K562 (cell line): ENCODE measurements at regions not wholly inside any gene's neighbourhood (a gene's known extent, or its start where the extent isn't known, plus 50 kb on each side); places are given as distances from the start of the nearest gene placed in this dataset. TPM values are rescaled to one million over a fixed set of nuclear protein-coding genes. Genes with fewer than 3 reads are reported as not detected.

Experiments
- ATAC-seq: fragments of 200-7000 bp; cut with Tn5 transposase; 3 replicates; pipeline ENCODE4 v1.9.1; 2020; ENCODE audit warnings: moderate library complexity
- BruUV-seq: library from RNA; stranded (reverse); fragments of 400-500 nt; replicated peaks from 2 replicates; lab custom pipeline; 2021; lab: Mats Ljungman, UMichigan
- CTCF ChIA-PET: fragments of 300-600 bp; formaldehyde crosslinking; extraction: SDS; loops from one replicate; lab custom pipeline; 2021; ENCODE audit warnings: low intra/inter-chr PET ratio; lab: Yijun Ruan, JAX
- POLR2A ChIA-PET: fragments of 300-600, 350-650 bp; sonication (Branson Sonifier 250); formaldehyde crosslinking; extraction: SDS; loops from one replicate; lab custom pipeline; 2021; ENCODE audit warnings: antibody characterized with exemption, inconsistent platforms; lab: Yijun Ruan, JAX
- DNase-seq, 4 experiments: peaks; one replicate each; pipeline versions ENCODE4 v3.0.0 to v3.0.0-alpha.2; 2011 to 2018; ENCODE audit warnings: low spot score in 3 of 4, mixed read lengths in 3 of 4; ENCODE audit errors: extremely low read depth in 1 of 4
- FAIRE-seq: peaks from 2 replicates; lab custom pipeline; 2011; peaks lifted over from hg19 to GRCh38; lab: Jason Lieb, UNC
- H2AFZ ChIP-seq: 2 replicates; pipeline ENCODE4 v1.6.0; 2011; ENCODE audit warnings: low read depth, low read length, control low read depth, inconsistent platforms
- H3K27ac ChIP-seq: fragments of 200-600 bp; 3 replicates; pipeline ENCODE4 v1.8.0; 2011; ENCODE audit warnings: low read depth, mild to moderate bottlenecking, control low read depth, inconsistent platforms, low read length, moderate library complexity, mixed read lengths; ENCODE audit errors: extremely low read depth
- H3K27me3 ChIP-seq, 2 experiments: fragments of 300-600 bp in 1 of 2; 2 replicates in 1 of 2; 3 replicates in 1 of 2; pipeline versions ENCODE4 v1.6.0 to v1.8.0; 2011; ENCODE audit warnings: inconsistent platforms in 2 of 2, low read length in 2 of 2, mild to moderate bottlenecking in 1 of 2, mixed read lengths in 1 of 2, moderate library complexity in 1 of 2; ENCODE audit not compliant: control insufficient read depth in 2 of 2, insufficient read depth in 2 of 2
- H3K36me3 ChIP-seq: fragments of 300-600 bp; 3 replicates; pipeline ENCODE4 v1.8.0; 2011; ENCODE audit warnings: mild to moderate bottlenecking, low read length, inconsistent platforms; ENCODE audit not compliant: control insufficient read depth, insufficient read depth
- H3K4me1 ChIP-seq, 2 experiments: fragments of 200-600 bp in 1 of 2; replicated peaks in 1 of 2; 2 replicates in 1 of 2; 3 replicates in 1 of 2; pipeline versions ENCODE4 v1.5.1 to v1.8.0; 2011; ENCODE audit warnings: inconsistent platforms in 2 of 2, low read length in 2 of 2, mild to moderate bottlenecking in 1 of 2, mixed read lengths in 1 of 2, moderate library complexity in 1 of 2; ENCODE audit not compliant: control insufficient read depth in 2 of 2, insufficient read depth in 2 of 2
- H3K4me2 ChIP-seq: 2 replicates; pipeline ENCODE4 v1.6.1; 2011; ENCODE audit warnings: low read length, control low read depth, inconsistent platforms, mixed read lengths; ENCODE audit not compliant: insufficient read depth
- H3K4me3 ChIP-seq: fragments of 200-600 bp; sonication (generic), shearing (Covaris generic); 2 replicates; pipeline ENCODE4 v1.5.1; 2016; ENCODE audit warnings: control low read depth, inconsistent platforms
- H3K79me2 ChIP-seq: fragments of 200-600 bp; 3 replicates; pipeline ENCODE4 v1.8.0; 2011; ENCODE audit warnings: low read length, inconsistent platforms; ENCODE audit not compliant: control insufficient read depth, insufficient read depth
- H3K9ac ChIP-seq, 2 experiments: 2 replicates each; pipeline versions ENCODE4 v1.6.0 to v1.6.1; 2011; ENCODE audit warnings: low read depth in 2 of 2, low read length in 2 of 2, control low read depth in 1 of 2, inconsistent platforms in 1 of 2, mild to moderate bottlenecking in 1 of 2, mixed read lengths in 1 of 2; ENCODE audit not compliant: insufficient read depth in 1 of 2
- H3K9me1 ChIP-seq: one replicate; pipeline ENCODE4 v1.6.0; 2011; ENCODE audit warnings: inconsistent platforms, mild to moderate bottlenecking, low read length, moderate library complexity; ENCODE audit not compliant: control insufficient read depth, insufficient read depth
- H3K9me3 ChIP-seq: replicated peaks from 2 replicates; pipeline ENCODE4 v1.5.1; 2011; ENCODE audit warnings: low read depth, low read length, inconsistent platforms; ENCODE audit not compliant: control insufficient read depth, insufficient read depth
- H4K20me1 ChIP-seq: replicated peaks from 2 replicates; pipeline ENCODE4 v1.6.1; 2011; ENCODE audit warnings: low read length, inconsistent platforms, mixed read lengths; ENCODE audit not compliant: control insufficient read depth, insufficient read depth
- MAFF ChIP-seq: IDR thresholded peaks from 2 replicates; pipeline ENCODE4 v1.6.1; 2012; ENCODE audit warnings: low read length, improper control_type of control experiment
- MAFG ChIP-seq: fragments of 450-650 bp; conservative IDR thresholded peaks from 2 replicates; pipeline ENCODE4 v1.6.1; 2016; ENCODE audit warnings: missing genetic modification characterization, missing compliant biosample characterization
- ZFP30 ChIP-seq: fragments of 250-450 bp; sonication (Bioruptor Pico); IDR thresholded peaks from 2 replicates; pipeline ENCODE4 v1.8.0; 2022; ENCODE audit warnings: moderate library complexity, mild to moderate bottlenecking, inconsistent platforms, borderline replicate concordance
- ZNF316 ChIP-seq: fragments of 450-650 bp; IDR thresholded peaks from 2 replicates; pipeline ENCODE4 v1.6.1; 2016
- WGBS: fragments of 100-300 bp; shearing (Covaris generic); methylation state at CpG from one replicate; pipeline ENCODE4 v1.1.6; 2016; ENCODE audit warnings: low coverage, mixed read lengths; ENCODE audit not compliant: insufficient coverage; ENCODE audit errors: missing lambda C conversion rate; 5-methylcytosine and 5-hydroxymethylcytosine counted together
- in situ Hi-C: fragments of 300-500 bp; cut with MboI; formaldehyde crosslinking; loops from 4 replicates; pipeline ENCODE4 v1.15.0; 2018; ENCODE audit warnings: inconsistent platforms, mixed read lengths
- intact Hi-C: fragments of 100-400 bp; cut with micrococcal nuclease; formaldehyde crosslinking; loops from 2 replicates; pipeline ENCODE4 v1.14.2; 2022
- microRNA-seq: library from miRNA; unstranded; fragments of <30 nt; microRNA quantifications from one replicate; pipeline ENCODE4, GENCODE V29; 2018; ENCODE audit warnings: borderline microRNAs expressed
- small RNA-seq: library from RNA; depleted of rRNA; stranded (forward); fragments of <200 nt; gene quantifications from one replicate; pipeline ENCODE3, GENCODE V24; 2014

DNA sequence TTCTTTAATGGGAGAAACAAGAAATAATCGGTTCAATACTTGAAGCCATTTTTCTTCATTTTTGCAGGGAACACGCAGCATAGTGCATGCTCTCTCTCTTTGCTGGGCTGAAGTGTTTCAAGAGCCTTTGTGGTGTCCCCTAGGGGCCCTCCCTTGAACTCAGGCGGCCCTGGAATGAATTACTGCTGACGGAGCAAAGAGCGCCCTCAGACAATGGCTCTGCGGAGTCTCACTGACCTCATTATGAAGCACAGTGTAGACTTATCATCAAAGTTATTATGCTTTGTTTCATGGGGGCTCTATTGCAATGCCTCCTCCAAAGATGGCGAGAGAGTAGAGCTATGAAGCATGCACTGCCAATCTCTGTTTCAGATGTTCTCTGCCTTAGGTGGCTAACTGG, 64.8 kb upstream of the ADCY2 start:
- 0% methylated on average over 7 of the region's 7 CpGs for WGBS

More for the DNA sequence above, 64.8 kb upstream of the ADCY2 start:
- no peak for FAIRE-seq
- H3K9me3 ChIP-seq = no peaks in the 10 kb centered on the region
- H3K9ac ChIP-seq = no peak overlapping the region
- peak; percentile 58; the same call in 2 of the 3 replicates for ATAC-seq
- no peak overlapping the region for H3K27ac ChIP-seq
- no peak overlapping the region for H2AFZ ChIP-seq
- H3K36me3 ChIP-seq = no peaks in the 10 kb centered on the region; the same call in 2 of the 3 replicates
- no peak for DNase-seq
- in situ Hi-C loops = no loop called here
- H4K20me1 ChIP-seq = no peaks in the 10 kb centered on the region
- POLR2A ChIA-PET = no interaction called here
- intact Hi-C loops = no loop called here
- BruUV-seq = no TSS peak
- H3K79me2 ChIP-seq = no peaks in the 10 kb centered on the region
- H3K4me2 ChIP-seq = no peak overlapping the region
- TF ChIP-seq MAFF (peak; percentile 27; the same call in 1 of the 2 replicates), MAFG (tag) (0 out of 2 replicates have a peak, but pooled peaks have one; percentile 31), ZFP30 (CRISPR knock-in tag) (no peak), ZNF316 (peak; percentile 47)
- TF ChIP-seq, all 486 proteins: peak for 3
- Histone ChIP-seq H3K9me1 (no peaks in the 10 kb centered on the region), H3K4me3 (no peak overlapping the region), H3K4me1 (no peaks in the 10 kb centered on the region), H3K27me3 (no peaks in the 10 kb centered on the region)
- CTCF ChIA-PET = no interaction called here

Small RNA genes in the stretch of these regions (microRNA-seq; reads per million reads assigned to microRNA genes)
- gene MIR4278 = not detected

Small RNA genes in the stretch of these regions (small RNA-seq; reads per million reads assigned to genes)
- gene RF00017 (not detected), gene RNA5SP176 (not detected)
